NCI-H2171 treated with DMSO at 0.1 percent for 48 hours (cell line): ENCODE measurements at regions not wholly inside any gene's neighbourhood (a gene's known extent, or its start where the extent isn't known, plus 50 kb on each side); places are given as distances from the start of the nearest gene placed in this dataset.
"Not testable (repeated sequence)": the region's sequence is repeated elsewhere in the genome, so short reads cannot be mapped to it uniquely, and the experiment has no call there.

Experiments used
- DNase-seq: peaks from one replicate; lab custom pipeline; 2025; lab: John Stamatoyannopoulos, UW

GRCh38 chr3:20478436-20478835 is 292.4 kb upstream of the SGO1 start:
- DNase-seq: no peak

GRCh38 chr3:20464237-20464636 is 278.2 kb upstream of the SGO1 start:
- not testable (repeated sequence) for DNase-seq

DNA sequence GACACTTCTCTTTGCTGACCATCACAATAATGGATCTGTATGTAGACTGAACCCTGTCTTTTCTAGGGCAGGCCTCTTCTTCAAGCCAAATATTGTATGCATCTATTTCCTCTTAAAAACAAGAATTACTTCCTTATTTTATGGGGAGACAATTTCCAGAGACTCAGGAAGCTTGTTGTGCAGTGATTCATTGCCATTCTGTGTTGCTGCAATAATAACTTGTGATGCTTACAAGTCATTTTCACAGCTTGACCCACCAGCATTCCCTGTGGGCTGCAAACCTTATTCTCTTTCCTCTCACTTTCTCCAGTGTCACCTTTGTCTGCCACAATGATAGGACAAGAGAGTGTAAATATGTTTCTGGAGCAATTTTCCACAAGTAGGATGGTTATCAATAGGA is 276.7 kb upstream of the SGO1 start:
- no peak for DNase-seq

- no peak for DNase-seq
Observed at GRCh38 chr3:20462226-20462625, 276.2 kb upstream of the SGO1 start.

DNA sequence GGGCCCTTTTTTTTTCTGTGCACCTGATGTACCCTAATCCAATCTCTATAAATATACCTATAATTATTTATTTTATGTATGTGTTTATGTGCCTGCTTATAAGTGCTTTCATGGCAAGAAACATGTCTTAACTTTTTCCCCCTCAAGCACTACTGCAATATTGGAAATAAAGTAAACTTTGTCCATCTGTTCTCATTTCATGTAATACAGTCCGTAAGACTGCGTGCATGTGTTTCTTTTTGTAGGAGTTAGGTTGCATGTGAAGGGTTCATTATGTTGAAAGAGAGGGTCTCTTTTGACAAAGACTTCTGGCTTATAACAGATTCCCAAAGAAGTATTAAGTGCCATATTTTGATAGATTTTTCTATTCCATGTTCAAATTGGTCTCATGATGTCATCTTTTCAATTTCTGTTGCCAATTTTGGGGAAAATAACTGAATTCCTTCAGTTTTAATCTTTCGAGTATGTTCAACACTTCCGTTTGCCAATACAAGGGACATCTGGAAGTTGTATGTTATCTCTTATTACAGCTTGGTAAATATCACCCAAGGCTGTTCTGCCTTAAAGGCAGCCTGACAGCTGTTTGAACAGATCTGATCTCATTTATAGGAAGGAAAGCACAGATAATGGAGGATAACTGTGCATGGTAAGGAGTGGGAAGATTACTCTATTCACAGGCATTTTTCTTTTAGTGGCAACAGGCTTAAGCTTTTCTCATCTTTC is 273.1 kb upstream of the SGO1 start:
- peak; percentile 77 for DNase-seq

GRCh38 chr3:20456511-20456910 is 270.5 kb upstream of the SGO1 start:
- no peak for DNase-seq

GRCh38 chr3:20451170-20451569 is 265.2 kb upstream of the SGO1 start:
- DNase-seq: no peak

DNA sequence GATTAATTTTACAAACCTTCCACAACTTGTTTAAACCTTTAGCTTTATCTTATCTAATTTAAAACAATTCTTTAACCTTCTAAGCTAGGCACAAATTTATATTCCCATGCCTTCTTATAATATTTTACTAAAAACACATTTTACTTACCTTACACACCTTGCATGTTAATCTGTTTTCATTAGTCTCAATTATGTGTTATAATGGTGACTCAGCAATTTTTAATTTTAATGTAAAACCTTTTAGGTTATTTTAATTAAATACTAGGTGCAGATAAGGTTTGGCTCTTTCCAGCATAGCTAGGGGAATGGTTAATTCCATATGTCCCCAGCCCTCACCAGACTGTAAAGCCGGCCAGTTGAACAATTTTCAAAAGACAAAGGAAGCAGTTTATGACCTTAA is 264.6 kb upstream of the SGO1 start:
- no peak for DNase-seq

DNA sequence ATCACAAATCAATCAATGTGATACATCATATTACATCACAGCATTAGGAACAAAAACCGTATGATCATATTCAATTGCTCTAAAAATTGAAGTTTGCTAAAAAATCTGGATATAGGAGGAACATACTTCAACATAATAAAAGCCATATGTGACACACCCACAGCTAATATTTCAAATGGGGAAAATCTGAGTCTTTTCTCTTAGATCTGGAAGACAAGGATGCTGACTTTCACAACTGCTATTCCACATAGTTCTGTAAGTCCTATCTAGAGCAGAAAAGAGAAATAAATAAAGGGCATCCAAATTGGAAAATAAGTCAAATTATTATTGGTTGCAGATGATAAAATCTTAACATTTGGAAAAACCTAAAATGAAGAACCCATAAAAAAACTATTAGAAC is 256.8 kb upstream of the SGO1 start:
- DNase-seq: no peak

- DNase-seq: not testable (repeated sequence)
Observed at GRCh38 chr3:20427268-20427667, 241.3 kb upstream of the SGO1 start.

DNA sequence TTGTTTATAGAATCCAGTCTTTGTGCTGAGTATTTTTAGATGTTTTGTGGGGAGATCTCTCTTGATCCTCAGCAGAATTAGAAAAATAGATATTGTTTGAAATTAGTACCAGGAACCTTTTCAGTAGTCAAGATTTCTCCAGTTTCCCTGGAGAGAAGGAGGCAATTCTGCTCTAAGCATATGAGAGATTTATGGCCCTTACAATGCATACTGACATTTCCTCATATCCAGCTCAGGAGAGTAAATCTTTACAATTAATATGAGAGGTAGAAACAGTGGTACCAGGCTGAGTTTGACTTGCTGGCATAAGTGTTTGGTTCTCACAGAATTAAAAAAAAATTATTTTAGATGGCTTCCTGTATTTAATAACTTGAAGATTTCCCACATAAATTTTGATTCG is 239.1 kb upstream of the SGO1 start:
- DNase-seq: no peak

DNA sequence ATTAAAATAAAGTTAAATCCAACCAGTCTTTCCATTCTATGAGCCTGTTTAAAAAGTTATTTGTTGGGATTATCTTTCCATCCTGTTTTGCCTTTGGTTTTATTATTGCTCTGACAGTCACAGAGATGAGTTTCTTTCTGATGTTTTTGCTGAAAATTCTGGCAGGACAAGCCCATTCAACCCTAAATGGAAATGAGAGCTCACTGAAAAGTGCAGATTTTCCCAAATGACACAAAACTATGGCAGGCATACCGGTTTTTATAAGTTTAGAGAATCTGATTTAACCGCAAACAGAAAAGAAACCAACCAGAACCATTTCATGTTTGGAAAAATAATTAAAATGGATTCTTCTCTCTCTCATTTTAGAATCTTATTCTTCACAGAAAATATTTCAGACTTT is 238.1 kb upstream of the SGO1 start:
- DNase-seq: no peak

DNA sequence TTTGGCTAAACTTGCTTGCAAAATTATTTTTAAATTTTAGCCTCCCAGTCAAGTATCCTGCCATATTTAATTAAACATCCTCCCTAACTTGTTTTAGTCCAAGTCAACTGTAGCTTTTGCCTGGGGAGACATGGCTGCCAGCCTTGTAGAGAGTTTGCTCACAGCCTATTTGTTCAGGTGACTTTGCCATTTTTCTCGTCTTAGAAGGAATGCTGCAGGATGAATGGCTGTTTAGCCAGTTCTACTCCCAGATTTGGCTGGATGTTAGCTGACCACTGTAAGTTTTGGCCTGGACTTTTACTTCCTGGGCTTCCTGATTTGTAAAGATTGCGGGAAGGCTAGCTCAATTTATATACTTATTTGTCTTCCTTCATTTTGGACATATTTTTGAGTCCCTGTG is 236.4 kb upstream of the SGO1 start:
- DNase-seq: no peak

- DNase-seq: no peak
Observed at GRCh38 chr3:20417388-20418108, 231.5 kb upstream of the SGO1 start.

GRCh38 chr3:20406611-20407011 is 220.6 kb upstream of the SGO1 start:
- DNase-seq: no peak

- no peak for DNase-seq
Observed at GRCh38 chr3:20405744-20406143, 219.7 kb upstream of the SGO1 start.

GRCh38 chr3:20405231-20405630 is 219.2 kb upstream of the SGO1 start:
- DNase-seq: no peak

GRCh38 chr3:20404741-20405100 is 218.7 kb upstream of the SGO1 start:
- DNase-seq: no peak

DNA sequence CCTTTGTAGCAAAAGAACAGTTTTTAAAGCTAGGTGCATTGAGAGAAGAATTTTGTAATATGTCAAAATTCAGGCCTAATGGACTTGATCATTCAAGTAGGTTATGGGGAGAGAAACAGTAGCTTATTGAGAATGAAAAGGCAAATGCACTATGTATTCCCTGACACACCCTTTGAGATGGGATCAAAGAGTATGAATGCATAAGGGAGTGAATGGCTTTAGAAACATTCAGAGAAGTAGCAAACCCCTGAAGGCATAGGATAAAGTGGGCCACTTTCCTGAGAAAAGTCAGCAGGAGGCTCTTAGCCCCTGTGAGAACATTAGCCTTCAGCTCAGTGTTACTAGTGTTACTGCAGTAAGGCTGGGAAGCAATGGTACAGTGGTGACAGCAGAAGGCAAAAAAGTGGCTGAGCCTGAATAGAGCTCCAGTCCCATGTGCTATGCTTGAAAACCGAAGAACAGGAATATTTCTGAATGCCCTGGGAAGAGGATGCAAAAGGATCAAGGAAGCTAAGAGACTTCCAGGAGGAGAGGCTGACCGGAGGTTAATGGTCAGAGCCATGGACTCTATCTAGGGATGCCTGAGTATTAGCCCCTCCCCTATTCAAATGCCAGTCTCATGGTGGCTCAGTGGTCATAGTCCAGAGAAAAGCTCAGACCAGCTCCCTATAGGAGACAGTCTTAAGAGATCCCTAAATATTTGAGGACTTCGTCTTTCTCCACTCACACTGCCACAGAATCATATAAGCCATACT is 218.2 kb upstream of the SGO1 start:
- DNase-seq: no peak

- DNase-seq: no peak
Observed at GRCh38 chr3:20401253-20401652, 215.2 kb upstream of the SGO1 start.

GRCh38 chr3:20400686-20401085 is 214.7 kb upstream of the SGO1 start:
- peak; percentile 22 for DNase-seq

DNA sequence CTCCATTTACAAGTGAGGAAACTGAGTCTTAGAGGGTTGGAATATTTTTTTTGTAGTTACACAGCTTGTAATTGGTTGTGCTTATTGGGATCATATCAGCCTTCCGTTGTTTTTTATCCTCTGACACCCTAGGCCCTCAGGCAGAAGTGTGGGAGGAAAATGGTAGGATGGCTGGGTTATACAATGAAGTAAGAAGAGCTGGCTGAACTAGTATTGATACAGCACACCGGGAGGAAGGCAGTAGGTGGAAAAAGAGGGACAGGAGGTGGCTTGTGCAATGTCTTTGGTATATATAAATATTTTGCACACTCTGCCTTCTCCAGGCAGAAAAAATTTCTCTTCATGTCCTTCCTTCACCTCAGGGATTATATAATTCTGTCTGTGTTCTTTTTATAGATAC is 214.3 kb upstream of the SGO1 start:
- DNase-seq: no peak

GRCh38 chr3:20396335-20396734 is 210.3 kb upstream of the SGO1 start:
- DNase-seq: peak; percentile 56
